Mucosa of stomach (tissue), 1 donor: ENCODE measurements at regions not wholly inside any gene's neighbourhood (a gene's known extent, or its start where the extent isn't known, plus 50 kb on each side); places are given as distances from the start of the nearest gene placed in this dataset.
A peak's percentile ranks its signal among the peaks of the same experiment; 100 is the strongest.
"Not testable (repeated sequence)": the region's sequence is repeated elsewhere in the genome, so short reads cannot be mapped to it uniquely, and the experiment has no call there.

Experiments used
- H3K27me3 ChIP-seq: one replicate; pipeline ENCODE4 v1.7.0; 2013; ENCODE audit warnings: mild to moderate bottlenecking, low read length; ENCODE audit not compliant: control insufficient read depth, insufficient read depth
- H3K36me3 ChIP-seq: one replicate; pipeline ENCODE4 v1.7.0; 2013; ENCODE audit warnings: low read length; ENCODE audit not compliant: control insufficient read depth, insufficient read depth
- H3K4me1 ChIP-seq: one replicate; pipeline ENCODE4 v1.7.0; 2013; ENCODE audit warnings: mild to moderate bottlenecking, low read length; ENCODE audit not compliant: control insufficient read depth, insufficient read depth
- H3K4me3 ChIP-seq: one replicate; pipeline ENCODE4 v1.7.0; 2013; ENCODE audit warnings: low read length
- H3K9ac ChIP-seq: one replicate; pipeline ENCODE4 v1.7.0; 2013; ENCODE audit warnings: mild to moderate bottlenecking, low read length, moderate library complexity
- H3K9me3 ChIP-seq: one replicate; pipeline ENCODE4 v1.7.0; 2013; ENCODE audit warnings: mild to moderate bottlenecking, low read length, moderate library complexity; ENCODE audit not compliant: control insufficient read depth
- donor health status: Pancreatic carcinoma.

GRCh38 chr7:101749891-101750290 lies 67.5 kb upstream of the CUX1 start:
- no peaks in the 10 kb centered on the region for H3K27me3 ChIP-seq
- no peak overlapping the region for H3K4me3 ChIP-seq
- no peaks in the 10 kb centered on the region for H3K36me3 ChIP-seq
- no peaks in the 10 kb centered on the region for H3K4me1 ChIP-seq
- H3K9me3 ChIP-seq, result no peaks in the 10 kb centered on the region
- H3K9ac ChIP-seq, result no peak overlapping the region

- Histone ChIP-seq H3K4me3 (no peak overlapping the region), H3K4me1 (no peaks in the 10 kb centered on the region), H3K27me3 (no peaks in the 10 kb centered on the region), H3K9me3 (no peaks in the 10 kb centered on the region), H3K36me3 (no peaks in the 10 kb centered on the region), H3K9ac (no peak overlapping the region)
These were observed 64.1 kb upstream of the CUX1 start for GRCh38 chr7:101753316-101753715.

- no peaks in the 10 kb centered on the region for H3K27me3 ChIP-seq
- H3K9ac ChIP-seq, result peak overlapping the region; percentile 57
- H3K4me3 ChIP-seq, result peak overlapping the region; percentile 57
These were observed 62.8 kb upstream of the CUX1 start for GRCh38 chr7:101754424-101755159.

GRCh38 chr7:101757879-101758278 lies 59.5 kb upstream of the CUX1 start:
- no peak overlapping the region for H3K4me3 ChIP-seq
- no peak overlapping the region for H3K9ac ChIP-seq
- no peaks in the 10 kb centered on the region for H3K27me3 ChIP-seq
- H3K4me1 ChIP-seq, result no peaks in the 10 kb centered on the region
- H3K36me3 ChIP-seq, result no peaks in the 10 kb centered on the region
- no peaks in the 10 kb centered on the region for H3K9me3 ChIP-seq

More at GRCh38 chr7:101754424-101755159, 62.8 kb upstream of the CUX1 start:
- no peaks in the 10 kb centered on the region for H3K4me1 ChIP-seq
- H3K36me3 ChIP-seq, result no peaks in the 10 kb centered on the region
- no peaks in the 10 kb centered on the region for H3K9me3 ChIP-seq

- H3K9ac ChIP-seq, H3K27me3 ChIP-seq, H3K9me3 ChIP-seq, H3K36me3 ChIP-seq, H3K4me3 ChIP-seq, H3K4me1 ChIP-seq: not testable (repeated sequence)
These were observed 58.9 kb upstream of the CUX1 start for GRCh38 chr7:101758519-101758918.

GRCh38 chr7:101764221-101764620 lies 53.2 kb upstream of the CUX1 start:
- Histone ChIP-seq H3K9ac (no peak overlapping the region), H3K27me3 (no peaks in the 10 kb centered on the region), H3K36me3 (no peaks in the 10 kb centered on the region), H3K4me3 (no peak overlapping the region), H3K9me3 (no peaks in the 10 kb centered on the region), H3K4me1 (no peaks in the 10 kb centered on the region)

GRCh38 chr7:101767544-101767943 lies 49.9 kb upstream of the CUX1 start:
- no peak overlapping the region for H3K4me3 ChIP-seq
- no peaks in the 10 kb centered on the region for H3K9me3 ChIP-seq
- H3K4me1 ChIP-seq, result no peaks in the 10 kb centered on the region
- no peak overlapping the region for H3K9ac ChIP-seq
- H3K27me3 ChIP-seq, result no peaks in the 10 kb centered on the region
- no peaks in the 10 kb centered on the region for H3K36me3 ChIP-seq
